ENCODE measurements at regions not wholly inside any gene's neighbourhood (a gene's known extent, or its start where the extent isn't known, plus 50 kb on each side); places are given as distances from the start of the nearest gene placed in this dataset.

GRCh38 chr13:104597546-104598180 lies 1531.4 kb upstream of the SLC10A2 start:
- no peaks in the 10 kb centered on the region for H4K20me1 ChIP-seq (replicated peaks in 1 of 2; ENCODE audit: control insufficient read depth in 1 of 2, insufficient read depth in 2 of 2, low read length in 2 of 2)
- 96% methylated on average over 2 of the region's 2 CpGs; no CpG with 5 or more reads in 1 of the 2 experiments for WGBS, 2 experiments (ENCODE audit: extremely low coverage in 1 of 2, insufficient coverage in 1 of 2, insufficient read length in 1 of 2, insufficient replicate concordance in 2 of 2, low coverage in 1 of 2, low lambda C conversion rate in 2 of 2, missing lambda C conversion rate in 1 of 2)
- H2BK20ac ChIP-seq (ENCODE audit: low read length), result no peak overlapping the region
- H2BK12ac ChIP-seq (ENCODE audit: low read depth, low read length), result no peak overlapping the region
- no peak overlapping the region for H4K8ac ChIP-seq (ENCODE audit: extremely low read depth, insufficient read depth, low read length)
- no peaks in the 10 kb centered on the region for H3K79me2 ChIP-seq (ENCODE audit: control insufficient read depth in 1 of 2, insufficient read depth in 2 of 2, low read length in 2 of 2)
- H3K56ac ChIP-seq (replicated peaks; ENCODE audit: insufficient read length, low read depth, low read length), result no peak overlapping the region
- 0 out of 2 replicates have a peak overlapping the region, but pooled peaks have one; percentile 88 for H2AFZ ChIP-seq (ENCODE audit: low read length)
- no peak overlapping the region for H2AK5ac ChIP-seq (ENCODE audit: low read depth, low read length)
- no peaks in the 10 kb centered on the region for H3K36me3 ChIP-seq (ENCODE audit: control insufficient read depth in 2 of 4, insufficient read depth in 4 of 4, low read length in 3 of 4)
- no peak overlapping the region for H2BK15ac ChIP-seq (ENCODE audit: low read length)
- no peaks in the 10 kb centered on the region for H3K79me1 ChIP-seq (ENCODE audit: low read depth, low read length)
- POLR2A ChIA-PET (ENCODE audit: partially characterized antibody), result no interaction called here
- no peaks in the 10 kb centered on the region for H3K23me2 ChIP-seq (ENCODE audit: low read depth, low read length)
- no peak overlapping the region for H2BK120ac ChIP-seq (replicated peaks; ENCODE audit: low read depth, low read length)
- no peak overlapping the region for H3K9ac ChIP-seq (replicated peaks in 1 of 4; ENCODE audit: extremely low read depth in 1 of 4, low read depth in 3 of 4, low read length in 3 of 4)
- H3K4me2 ChIP-seq (ENCODE audit: insufficient read depth in 1 of 2, low read depth in 2 of 2, low read length in 2 of 2), result no peak overlapping the region
- H3K9me3 ChIP-seq (ENCODE audit: insufficient read depth in 2 of 2, low read depth in 1 of 2, low read length in 1 of 2), result no peaks in the 10 kb centered on the region
- no peak overlapping the region for H3K23ac ChIP-seq (ENCODE audit: insufficient read length)
- H3K18ac ChIP-seq (ENCODE audit: extremely low read depth, low read length), result no peak overlapping the region
- CTCF ChIA-PET (ENCODE audit: partially characterized antibody), result interaction anchor here (0.6 to 1.2 kb wide), 2 partner anchors 9 to 38 kb away, joined by 3 to 4 read pairs; no protein-coding TSS in a partner anchor
- no peak overlapping the region for H3K14ac ChIP-seq (ENCODE audit: insufficient read length)
- H3K27ac ChIP-seq (ENCODE audit: low read depth, low read length), result no peak overlapping the region
- H3K4me1 ChIP-seq (replicated peaks in 1 of 4; ENCODE audit: control insufficient read depth in 3 of 4, insufficient read depth in 4 of 4, low read length in 3 of 4), result no peaks in the 10 kb centered on the region
- TF ChIP-seq ZNF274 (IDR thresholded peaks at IDR 0.05; ENCODE audit: borderline replicate concordance, extremely low read depth, low read length), result no peak
- no peak for TF ChIP-seq KDM4A (IDR thresholded peaks at IDR 0.05; ENCODE audit: low read depth, low read length, severe bottlenecking)
- no peak for TF ChIP-seq CREB1 (IDR thresholded peaks at IDR 0.05)
- no peak for TF ChIP-seq CBX8 (IDR thresholded peaks at IDR 0.05; ENCODE audit: borderline replicate concordance, low read depth, low read length)
- TF ChIP-seq RBBP5 (IDR thresholded peaks at IDR 0.05; ENCODE audit: borderline replicate concordance, low read depth, low read length), result no peak
- TF ChIP-seq POU5F1 (IDR thresholded peaks at IDR 0.05; ENCODE audit: low read depth, low read length), result no peak
- TF ChIP-seq MAFK (IDR thresholded peaks at IDR 0.05; ENCODE audit: low read depth, low read length), result no peak
- no peak for TF ChIP-seq SAP30 (IDR thresholded peaks at IDR 0.05; ENCODE audit: insufficient read depth, insufficient replicate concordance, low read length)
- no peak for TF ChIP-seq NANOG (IDR thresholded peaks at IDR 0.05; ENCODE audit: insufficient read depth, low read depth, low read length, poor library complexity, severe bottlenecking)
- FAIRE-seq (no peak), DNase-seq (ENCODE audit: low read depth in 1 of 2, low spot score in 2 of 2) (no peak)
- H3K4me3 ChIP-seq (ENCODE audit: extremely low read depth in 1 of 4, insufficient read depth in 2 of 4, low read depth in 3 of 4, low read length in 4 of 4), result no peak overlapping the region
- no peak overlapping the region for H4K91ac ChIP-seq (replicated peaks; ENCODE audit: insufficient read length, low read length)
- H3K4ac ChIP-seq (replicated peaks; ENCODE audit: insufficient read length, low read depth, low read length), result no peak overlapping the region
- no peak overlapping the region for H4K5ac ChIP-seq (ENCODE audit: insufficient read length, low read depth, low read length)
- no peak overlapping the region for H2BK5ac ChIP-seq (ENCODE audit: low read depth, low read length)
- no peaks in the 10 kb centered on the region for H3K27me3 ChIP-seq (replicated peaks in 1 of 4; ENCODE audit: control insufficient read depth in 3 of 4, extremely low read depth in 1 of 4, insufficient read depth in 3 of 4, low read length in 3 of 4)
